GM21737 (cell line): ENCODE measurements at regions not wholly inside any gene's neighbourhood (a gene's known extent, or its start where the extent isn't known, plus 50 kb on each side); places are given as distances from the start of the nearest gene placed in this dataset.

Source experiments
- ATAC-seq: cut with Tn5 transposase; IDR thresholded peaks from one replicate; pipeline ENCODE4 v1.9.1; 2021; ENCODE audit warnings: mild to moderate bottlenecking, moderate library complexity; ENCODE audit not compliant: unreplicated experiment

DNA sequence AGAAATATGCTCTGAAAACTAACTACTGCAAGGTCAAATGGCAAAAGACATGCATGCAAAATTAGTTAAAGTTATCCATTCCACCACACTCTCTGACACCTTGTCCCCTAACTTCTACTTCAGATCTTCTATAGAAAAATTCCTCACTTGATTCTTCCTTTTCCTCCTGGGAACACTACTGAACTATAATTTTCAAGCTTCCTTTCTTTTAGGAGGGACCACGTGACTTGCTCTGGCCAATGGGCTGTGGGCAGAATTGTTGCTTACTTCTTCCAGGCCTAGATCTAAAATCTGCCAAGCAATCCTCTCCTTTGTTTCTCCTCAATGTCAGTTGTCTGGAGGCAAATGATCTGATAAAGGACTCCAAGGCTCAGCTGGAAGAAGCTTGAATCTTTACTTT, 441.0 kb downstream of the CDK5RAP2 start:
- no peak for ATAC-seq

DNA sequence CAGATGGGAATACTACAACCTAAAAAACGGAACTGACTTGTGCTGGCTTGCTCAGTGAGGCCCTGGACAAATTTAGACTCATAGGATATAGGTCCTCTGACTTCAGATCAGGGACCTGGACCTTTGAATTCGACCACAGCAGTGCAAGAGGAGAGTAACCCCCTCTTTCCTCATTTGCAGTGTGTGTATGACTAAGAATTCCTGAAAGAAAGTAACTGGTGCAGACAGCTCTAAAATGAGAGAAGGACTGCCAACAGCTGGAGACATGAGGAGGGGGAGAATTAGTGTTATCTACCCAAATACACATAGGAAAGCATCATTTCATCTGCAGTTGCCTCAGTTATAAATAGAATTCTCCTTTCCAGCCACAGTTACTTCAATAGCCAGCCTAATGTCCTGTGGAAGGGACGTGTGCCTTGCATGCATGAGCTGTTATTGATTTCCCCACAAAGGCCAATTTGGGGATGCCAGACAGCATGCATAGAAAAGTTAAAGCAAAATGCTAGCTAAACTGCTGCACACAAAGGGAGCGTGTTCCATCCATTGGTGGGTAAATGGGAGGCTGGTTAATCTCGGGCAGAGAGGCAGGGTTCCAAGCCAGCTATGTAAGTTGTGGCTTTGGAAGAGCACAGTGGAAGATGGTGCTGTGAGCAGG, 442.7 kb downstream of the CDK5RAP2 start:
- no peak for ATAC-seq

DNA sequence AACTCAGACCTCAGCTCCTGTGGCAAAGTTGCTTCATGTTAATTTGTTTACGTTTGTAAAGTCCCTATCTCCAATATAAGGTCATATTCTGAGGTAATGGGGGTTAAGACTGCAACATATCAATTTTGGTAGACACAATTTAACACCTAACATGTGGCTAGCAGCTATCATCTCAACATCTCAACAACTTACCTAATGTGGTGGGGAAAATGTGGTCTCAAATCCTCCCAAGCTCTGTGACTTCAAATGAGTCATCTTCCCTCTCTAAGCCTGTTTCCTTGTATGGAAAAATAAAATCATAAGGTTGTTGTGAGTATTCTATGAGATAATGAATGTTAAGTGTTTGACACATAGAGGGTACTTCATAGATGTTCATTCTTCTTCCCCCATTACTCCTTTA, 443.3 kb downstream of the CDK5RAP2 start:
- no peak for ATAC-seq

DNA sequence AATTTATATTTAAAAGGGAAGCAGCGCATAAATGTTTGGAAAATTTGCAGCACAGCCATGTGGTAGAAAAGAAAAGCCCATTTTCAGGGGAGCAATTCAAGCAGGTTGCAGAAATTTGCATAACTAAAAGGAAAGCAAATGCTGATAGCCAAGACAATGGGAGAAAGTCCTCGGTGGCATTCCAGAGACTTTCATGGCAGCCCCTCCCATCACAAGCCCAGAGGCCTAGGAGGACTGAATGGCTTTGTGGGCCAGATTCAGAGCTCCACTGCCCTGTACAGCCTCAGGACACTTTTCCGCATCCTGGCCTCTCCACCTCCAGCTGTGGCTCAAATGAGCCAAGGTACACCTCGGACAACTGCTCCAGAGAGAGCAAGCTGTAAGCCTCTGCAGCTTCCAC, 462.9 kb downstream of the CDK5RAP2 start:
- ATAC-seq, result no peak

DNA sequence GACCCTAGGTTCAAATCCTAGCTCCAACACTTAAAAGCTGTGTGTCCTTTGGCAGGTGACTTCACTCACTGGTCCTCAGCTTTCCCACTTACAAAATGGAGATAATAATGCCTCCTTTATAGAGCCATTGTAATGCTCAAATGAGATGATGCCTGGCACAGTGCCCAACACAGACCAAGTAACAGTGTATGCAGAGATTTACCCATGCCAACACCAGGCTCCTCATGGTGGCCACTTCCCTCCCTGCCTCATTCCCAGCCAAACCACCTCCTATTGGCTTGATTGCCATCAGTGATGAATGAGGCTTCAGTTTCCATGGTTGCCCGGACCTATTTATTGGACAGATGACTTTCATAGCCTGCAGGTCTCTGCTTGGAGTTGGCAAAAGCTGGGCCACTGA, 469.4 kb downstream of the CDK5RAP2 start:
- no peak for ATAC-seq

DNA sequence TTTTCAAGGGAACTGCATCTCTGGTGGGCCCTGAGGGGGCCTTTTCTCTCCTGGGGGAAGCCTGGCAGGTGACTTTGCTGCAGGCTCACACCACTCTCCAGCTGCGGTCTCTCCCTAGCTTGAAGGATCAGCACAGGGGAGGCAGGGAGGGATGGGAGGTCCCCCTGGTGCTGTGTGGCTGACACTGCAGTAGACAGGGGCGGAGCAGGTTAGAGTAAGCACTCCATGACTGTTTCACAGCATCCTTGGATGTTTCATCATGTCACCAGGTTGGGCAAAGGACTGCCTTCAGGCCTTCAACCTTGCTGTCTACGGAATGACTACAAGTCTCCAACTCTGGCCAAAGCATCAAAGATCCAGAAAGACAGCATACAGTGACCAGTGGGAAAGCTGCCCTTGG, 470.7 kb downstream of the CDK5RAP2 start:
- ATAC-seq, result no peak

DNA sequence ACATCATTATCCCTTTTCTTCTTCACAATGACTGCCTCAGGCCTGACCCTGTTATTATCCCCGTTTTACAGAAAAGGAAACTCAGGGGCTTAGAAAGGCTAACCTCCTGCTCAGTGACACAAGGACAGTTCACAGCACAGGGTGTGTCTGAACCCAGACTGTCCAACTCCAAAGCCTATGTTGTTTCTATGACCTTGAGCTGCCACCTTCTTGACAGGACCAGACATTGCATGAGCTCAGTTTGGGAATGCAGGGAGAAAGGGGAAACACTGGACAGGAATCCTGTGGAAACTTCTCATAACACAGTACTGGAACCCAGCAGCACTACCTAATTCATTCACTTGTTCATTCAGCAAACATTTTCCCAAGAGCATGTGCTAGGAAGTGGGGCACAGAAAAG, 472.8 kb downstream of the CDK5RAP2 start:
- ATAC-seq, result no peak

DNA sequence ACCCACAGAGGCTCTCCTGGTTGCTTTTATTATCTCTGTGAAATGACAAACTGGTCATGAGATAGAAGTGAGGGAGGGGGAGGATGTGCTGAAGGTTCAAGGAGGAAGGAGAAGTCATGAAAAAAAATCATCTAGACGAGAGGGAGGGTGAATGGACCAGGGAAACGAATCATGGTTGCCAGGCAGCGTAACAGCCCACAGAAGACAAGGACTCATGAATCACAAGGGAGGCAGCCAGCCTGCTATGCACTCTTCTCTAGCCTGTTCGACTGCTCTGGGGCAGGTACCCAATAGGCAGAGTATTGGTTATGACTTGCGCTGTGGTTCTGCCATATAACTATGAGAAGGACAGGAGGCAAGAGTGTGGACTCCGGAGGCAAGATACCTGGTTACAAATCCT, 475.2 kb downstream of the CDK5RAP2 start:
- ATAC-seq, result no peak

DNA sequence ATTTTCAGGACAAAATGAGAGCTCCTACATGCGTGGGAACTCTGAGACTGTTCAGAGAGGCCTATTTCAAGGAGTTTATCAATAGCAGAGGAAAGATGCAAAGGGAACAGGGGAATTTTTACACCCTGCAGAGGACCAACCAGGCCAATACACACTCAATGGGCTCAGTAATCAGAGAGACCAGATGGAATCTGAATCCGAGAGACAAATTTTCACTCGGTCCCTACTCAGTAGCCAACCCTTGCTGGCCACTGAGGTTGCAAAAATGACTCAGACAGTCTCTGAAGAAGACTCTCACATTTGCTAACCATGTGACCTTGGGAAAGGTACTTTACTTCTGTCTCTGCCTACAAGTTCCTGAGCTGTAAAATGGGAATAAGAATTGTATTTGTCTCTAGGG, 479.4 kb downstream of the CDK5RAP2 start:
- no peak for ATAC-seq

DNA sequence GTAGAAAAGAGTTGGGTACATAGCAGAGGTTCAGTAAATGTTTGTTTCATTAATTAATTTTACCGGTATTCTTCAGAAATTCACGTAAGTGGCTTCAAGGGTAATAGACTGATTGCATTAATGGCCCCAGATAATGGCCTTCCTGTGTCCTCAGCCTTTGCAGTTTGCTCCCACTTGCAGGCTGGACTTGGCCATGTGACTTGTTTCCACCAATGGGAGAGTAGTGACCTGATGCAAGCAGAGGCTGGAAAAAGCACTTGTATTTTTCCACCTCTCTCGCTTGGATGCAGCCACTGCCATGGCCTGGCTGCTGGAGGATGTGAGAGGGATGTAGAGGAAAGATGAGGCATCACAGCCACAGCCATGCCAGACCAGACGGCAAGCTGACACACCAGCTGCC, 480.9 kb downstream of the CDK5RAP2 start:
- no peak for ATAC-seq

DNA sequence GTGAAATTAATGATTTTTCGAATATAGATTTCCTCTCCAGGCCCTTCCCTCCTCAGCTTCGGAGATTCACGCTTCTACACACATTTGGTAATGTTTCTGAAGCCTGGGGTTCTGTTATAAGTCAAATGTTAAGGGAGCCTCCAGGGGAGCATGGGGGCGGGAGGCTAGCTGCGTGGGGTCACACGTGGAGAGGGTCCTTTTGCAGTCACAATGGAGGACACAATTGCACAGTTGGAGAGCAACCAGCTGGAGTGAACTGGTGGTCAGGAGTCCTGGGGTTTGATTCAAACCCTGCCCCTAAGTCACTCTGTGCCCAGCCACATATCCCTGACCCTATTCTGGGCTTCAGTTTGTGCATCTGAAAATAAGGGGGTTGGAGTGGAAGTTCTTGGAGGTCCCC, 481.4 kb downstream of the CDK5RAP2 start:
- ATAC-seq, result no peak

DNA sequence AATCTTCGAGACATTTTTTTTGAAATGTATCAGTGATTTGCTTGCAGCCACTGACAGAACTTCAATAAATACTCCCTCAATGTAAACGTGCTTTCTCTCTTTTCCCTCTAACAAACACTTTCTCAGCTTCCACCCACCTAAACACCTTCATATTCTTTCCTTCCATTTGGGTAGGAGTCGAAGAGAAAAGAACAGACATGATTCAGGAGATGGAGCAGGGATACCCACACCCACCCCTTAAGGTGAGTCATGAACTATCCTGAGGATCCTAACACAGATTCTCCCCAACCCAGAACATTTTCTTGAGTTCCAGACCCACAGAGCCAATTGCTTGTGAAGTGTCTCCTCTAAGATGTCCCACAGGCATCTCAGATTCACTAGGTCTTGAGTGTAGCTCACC, 488.8 kb downstream of the CDK5RAP2 start:
- no peak for ATAC-seq

DNA sequence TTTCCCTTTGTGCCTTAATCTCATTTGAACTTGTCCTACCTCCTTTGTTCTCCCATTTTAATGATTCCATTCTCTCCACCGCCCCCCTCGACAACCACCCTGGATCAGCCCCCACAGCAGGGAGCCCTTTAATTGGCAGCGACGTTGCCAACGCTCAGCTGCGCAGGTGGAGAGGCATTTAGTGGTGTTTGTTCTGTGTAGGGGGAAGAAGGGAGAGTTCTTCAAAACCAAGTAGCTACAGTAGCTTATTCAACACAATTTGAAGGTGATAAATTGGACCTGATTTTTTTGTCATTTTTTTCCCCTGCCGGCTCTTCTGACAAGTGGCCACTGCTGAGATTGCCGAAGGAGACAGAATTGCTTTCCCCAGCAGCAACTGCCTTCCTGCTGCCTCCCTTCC, 499.1 kb downstream of the CDK5RAP2 start:
- no peak for ATAC-seq

DNA sequence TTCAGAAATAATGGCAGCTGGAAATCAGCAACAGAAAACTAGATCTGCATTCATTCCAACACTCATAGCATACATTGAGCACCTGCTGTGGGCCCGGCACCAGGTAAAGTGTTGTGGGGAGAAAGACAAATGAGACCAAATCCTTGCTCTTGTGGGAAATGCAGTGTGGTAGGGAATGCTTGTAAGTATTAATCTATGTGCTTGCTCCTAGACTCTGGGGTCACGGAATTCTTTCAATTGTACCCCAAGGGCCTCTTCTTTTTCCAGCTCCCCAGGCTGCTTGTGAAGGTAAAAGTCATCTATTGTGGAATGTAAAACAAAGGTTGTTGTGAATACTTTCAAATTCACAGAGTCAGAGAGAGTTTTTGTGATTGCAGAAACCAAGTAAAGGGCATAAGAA, 501.9 kb downstream of the CDK5RAP2 start:
- no peak for ATAC-seq

DNA sequence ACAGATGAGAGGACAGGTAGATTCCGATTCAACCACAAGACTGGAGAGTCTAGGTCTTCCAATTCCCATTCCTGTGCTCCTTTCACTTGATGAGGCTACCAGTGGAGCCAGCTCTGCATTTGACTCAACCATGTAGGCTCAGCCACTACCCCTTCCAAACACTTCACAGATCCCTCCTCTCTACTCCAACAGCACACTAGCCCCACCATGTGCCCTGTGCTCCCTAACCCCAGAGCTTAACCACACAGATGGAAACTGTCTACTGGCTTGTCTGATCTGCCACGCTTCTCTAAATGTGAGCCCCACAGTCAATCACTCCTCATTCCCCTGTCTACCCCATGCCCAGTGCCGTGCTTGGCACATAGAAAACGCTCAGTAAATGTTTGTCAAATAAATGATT, 508.2 kb downstream of the CDK5RAP2 start:
- ATAC-seq, result no peak

DNA sequence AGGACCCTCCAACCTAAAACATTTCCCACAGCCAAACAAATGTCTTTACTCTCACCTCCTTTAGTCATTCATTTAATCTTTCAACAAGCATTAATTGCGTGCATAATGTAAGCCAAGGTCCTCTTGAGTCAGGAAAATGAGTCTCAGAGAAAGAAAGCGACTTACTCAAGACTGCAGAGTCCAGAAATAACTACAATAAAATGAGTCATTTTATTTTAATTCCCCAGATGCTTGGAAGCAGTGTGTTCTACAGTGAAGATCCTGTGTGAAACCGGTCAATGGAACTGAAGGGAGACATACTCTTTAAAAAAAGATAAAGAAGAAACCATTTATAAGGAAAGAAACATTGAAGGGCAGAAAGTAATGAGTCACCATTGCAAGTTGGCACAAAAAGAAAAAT, 513.7 kb downstream of the CDK5RAP2 start:
- ATAC-seq, result no peak

DNA sequence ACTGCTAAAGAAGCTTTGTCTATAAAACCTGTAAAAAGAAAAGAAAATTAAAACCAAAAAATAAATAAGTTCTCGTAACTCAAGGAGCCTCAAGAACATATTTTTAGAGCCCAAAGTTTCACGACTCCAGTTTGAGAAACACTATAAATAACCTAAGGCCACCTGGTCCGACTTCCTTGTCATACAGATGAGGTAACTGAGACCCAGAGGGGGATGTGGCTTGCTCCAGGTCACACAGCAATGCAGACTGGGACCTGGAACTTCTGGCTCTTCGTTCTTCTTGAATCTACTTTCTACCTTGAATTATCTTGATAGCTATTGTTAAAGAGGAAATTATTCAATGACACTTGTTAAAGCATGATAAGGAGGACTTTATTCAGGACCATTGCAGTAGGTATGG, 514.8 kb downstream of the CDK5RAP2 start:
- no peak for ATAC-seq

DNA sequence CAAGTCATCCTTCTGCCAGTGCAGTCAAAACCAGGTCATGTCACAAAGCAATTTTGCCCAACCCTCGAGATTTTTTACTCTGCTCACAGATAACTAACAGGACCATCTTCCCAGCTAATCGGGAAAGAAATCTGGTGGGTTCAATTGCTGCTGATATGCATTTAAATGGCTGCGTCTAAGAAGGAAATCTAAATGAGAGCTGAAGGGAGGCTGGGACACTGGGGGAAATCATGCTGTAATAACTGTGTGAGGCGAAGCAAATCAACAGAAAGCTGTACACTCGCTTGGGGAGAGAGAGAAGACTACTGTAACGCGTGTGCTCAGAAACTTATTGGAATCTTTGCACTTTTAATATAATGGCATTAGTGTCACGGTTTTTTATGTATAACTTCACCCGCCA, 535.0 kb downstream of the CDK5RAP2 start:
- ATAC-seq, result no peak

DNA sequence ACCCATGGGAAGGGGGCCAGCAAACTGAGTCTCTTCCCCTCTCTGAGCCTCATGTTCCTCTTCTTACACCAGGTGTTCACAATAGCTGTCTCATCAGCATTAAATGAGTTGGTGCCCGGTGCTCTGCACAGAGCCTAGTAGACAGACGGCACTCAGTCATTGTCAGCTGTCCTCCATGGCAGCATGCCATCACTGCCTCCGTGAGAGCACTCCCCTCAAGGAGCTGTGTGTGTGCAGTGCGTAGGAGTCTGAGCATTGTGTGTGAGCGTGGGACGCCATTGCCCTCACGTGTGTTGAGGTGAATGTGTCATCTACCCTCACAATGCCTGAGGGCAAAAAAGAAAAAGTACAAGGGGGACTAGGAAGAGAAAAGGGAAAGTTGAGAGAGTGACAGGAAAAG, 536.5 kb downstream of the CDK5RAP2 start:
- no peak for ATAC-seq

DNA sequence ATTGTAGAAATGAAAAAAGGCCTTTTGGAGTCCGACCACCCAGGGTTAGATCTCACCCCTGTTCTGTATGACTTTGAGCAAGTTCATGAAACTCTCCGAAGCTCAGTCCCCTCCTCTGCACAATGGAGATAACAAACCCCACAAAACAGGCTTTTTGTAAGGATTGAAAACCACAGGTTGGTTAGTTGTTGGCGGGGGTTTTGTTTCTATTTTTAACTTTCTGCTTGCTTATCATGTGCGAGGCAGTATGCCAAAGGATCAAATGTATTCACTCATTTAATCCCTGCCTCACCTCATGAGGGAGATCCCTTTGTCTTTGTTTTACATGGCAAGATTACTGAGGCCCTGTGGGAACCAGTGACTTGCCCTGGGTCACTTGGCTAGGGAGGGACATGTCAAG, 539.1 kb downstream of the CDK5RAP2 start:
- ATAC-seq, result no peak

DNA sequence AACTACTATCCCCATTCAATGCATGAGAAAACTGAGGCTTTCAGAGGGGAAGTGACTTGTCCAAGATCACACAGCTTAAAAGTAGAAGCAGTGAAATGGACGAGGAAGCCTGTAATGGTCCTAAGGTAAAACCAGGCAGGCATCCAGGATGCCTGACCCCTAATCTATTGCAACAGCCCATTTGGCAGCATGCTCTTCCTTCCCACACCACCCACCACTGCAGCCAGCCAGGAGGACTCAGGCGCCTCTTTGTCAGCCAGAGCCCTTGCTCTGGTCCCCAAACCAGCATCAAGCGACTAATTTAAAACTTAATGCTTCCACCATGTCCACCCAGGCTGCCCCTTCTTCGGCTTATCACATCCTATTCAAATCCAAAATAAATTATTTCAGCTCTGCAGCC, 541.6 kb downstream of the CDK5RAP2 start:
- ATAC-seq, result no peak

DNA sequence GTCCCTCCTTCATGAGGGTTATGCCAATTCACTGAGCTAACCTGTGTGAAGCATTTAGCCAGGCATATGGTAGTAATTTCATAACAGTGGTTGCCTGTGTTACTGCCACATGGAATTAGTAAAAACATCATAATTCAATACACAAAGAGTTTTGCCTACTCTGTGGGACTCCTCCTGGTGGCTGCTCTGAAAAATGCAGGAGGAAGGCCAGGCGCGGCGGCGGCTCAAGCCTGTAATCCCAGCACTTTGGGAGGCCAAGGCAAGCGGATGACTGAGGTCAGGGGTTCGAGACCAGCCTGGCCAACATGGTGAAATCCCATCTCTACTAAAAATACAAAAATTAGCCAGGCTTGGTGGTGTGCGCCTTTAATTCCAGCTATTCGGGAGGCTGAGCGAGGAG, 547.3 kb downstream of the CDK5RAP2 start:
- no peak for ATAC-seq

DNA sequence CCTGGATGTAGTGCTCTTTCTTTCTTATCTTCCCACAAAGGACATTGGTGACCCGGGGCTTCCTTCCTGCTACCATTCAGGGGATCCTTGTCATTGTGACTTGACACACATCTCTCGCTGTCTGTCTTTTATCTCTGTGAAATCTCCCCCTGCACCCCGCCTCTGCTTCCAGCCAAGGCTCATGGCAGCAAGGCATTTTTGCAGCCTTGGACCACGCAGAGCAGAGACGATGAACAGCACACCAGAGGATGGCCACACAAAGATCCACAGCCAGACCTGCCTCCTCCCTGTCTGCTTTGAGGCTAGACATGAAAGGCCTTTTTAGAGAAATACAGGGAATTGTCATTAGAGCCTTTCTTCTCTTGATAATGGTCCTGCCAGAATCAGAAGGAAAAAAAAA, 549.1 kb downstream of the CDK5RAP2 start:
- ATAC-seq, result no peak

DNA sequence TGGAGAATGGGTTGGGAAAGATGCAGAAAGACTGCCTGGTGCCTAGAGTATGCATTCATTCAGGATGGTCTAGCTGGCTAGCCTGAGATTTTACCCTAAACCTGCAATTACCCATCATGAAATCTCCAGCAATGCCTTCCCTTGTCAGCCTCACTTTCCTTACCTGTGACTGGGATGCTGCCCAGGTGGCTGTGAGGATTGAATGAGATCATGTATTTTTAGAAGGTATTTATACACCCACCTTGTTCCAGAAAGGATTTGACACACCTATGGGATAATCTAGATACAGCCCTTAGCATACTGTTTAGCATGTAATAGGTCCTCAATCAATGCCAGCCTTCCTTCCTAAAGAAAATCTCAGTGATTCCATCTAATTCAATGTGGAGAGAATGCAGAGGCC, 561.4 kb downstream of the CDK5RAP2 start:
- no peak for ATAC-seq
